ENCODE measurements at regions not wholly inside any gene's neighbourhood (a gene's known extent, or its start where the extent isn't known, plus 50 kb on each side); places are given as distances from the start of the nearest gene placed in this dataset.

GRCh38 chr6:17211101-17211500, 70.1 kb upstream of the RBM24 start (continued):
- TF ChIP-seq HDAC2 (IDR thresholded peaks at IDR 0.05; ENCODE audit: borderline replicate concordance in 1 of 2, low read depth in 2 of 2, low read length in 2 of 2) (no peak), RAD21 (IDR thresholded peaks at IDR 0.05 in 1 of 2, conservative IDR thresholded peaks at IDR 0.05 in 1 of 2; ENCODE audit: low read depth in 2 of 2, low read length in 2 of 2) (no peak), CTBP2 (IDR thresholded peaks at IDR 0.05; ENCODE audit: borderline replicate concordance, insufficient read depth, insufficient read length, low read length) (no peak)
